SK-N-SH (cell line): ENCODE measurements at regions not wholly inside any gene's neighbourhood (a gene's known extent, or its start where the extent isn't known, plus 50 kb on each side); places are given as distances from the start of the nearest gene placed in this dataset.

Experiments
- CTCF ChIA-PET: fragments of 300-600, 350-600 bp; formaldehyde crosslinking; extraction: SDS; loops from one replicate; lab custom pipeline; 2021; lab: Yijun Ruan, JAX
- POLR2A ChIA-PET: fragments of 350-600 bp; sonication (Branson Sonifier 250); formaldehyde crosslinking; extraction: SDS; loops from one replicate; lab custom pipeline; 2020; ENCODE audit warnings: antibody characterized with exemption, inconsistent platforms; lab: Yijun Ruan, JAX
- DNase-seq: peaks from one replicate; pipeline ENCODE4 v3.0.0; 2012
- H2AFZ ChIP-seq: fragments of 200-600 bp; sonication (generic); 2 replicates; pipeline ENCODE4 v1.8.1; 2016; ENCODE audit warnings: antibody characterized with exemption, mild to moderate bottlenecking, low read depth
- H3F3A ChIP-seq: fragments of 200-600 bp; sonication (generic); replicated peaks from 2 replicates; pipeline ENCODE3; 2016; ENCODE audit warnings: antibody characterized with exemption, mild to moderate bottlenecking; ENCODE audit not compliant: insufficient read depth
- H3K27ac ChIP-seq, 2 experiments: fragments of 200-500 bp in 1 of 2; fragments of 200-600 bp in 1 of 2; sonication (Bioruptor generic) in 1 of 2; sonication (generic), shearing (Covaris generic) in 1 of 2; 2 replicates each; pipeline versions ENCODE4 v1.5.1 to v1.6.1; 2014 to 2016; ENCODE audit warnings: low read depth in 2 of 2, inconsistent platforms in 1 of 2, low read length in 1 of 2, mild to moderate bottlenecking in 1 of 2, mixed read lengths in 1 of 2
- H3K27me3 ChIP-seq: fragments of 200-600 bp; sonication (generic), shearing (Covaris generic); 2 replicates; pipeline ENCODE4 v1.6.1; 2016; ENCODE audit warnings: mixed run types; ENCODE audit not compliant: insufficient read depth
- H3K36me3 ChIP-seq, 2 experiments: fragments of 200-500 bp in 1 of 2; fragments of 200-600 bp in 1 of 2; sonication (Bioruptor generic) in 1 of 2; sonication (generic) in 1 of 2; replicated peaks in 1 of 2; 2 replicates each; pipeline versions ENCODE3 to v1.5.1; 2014 to 2016; ENCODE audit warnings: low read length in 1 of 2, mild to moderate bottlenecking in 1 of 2; ENCODE audit not compliant: insufficient read depth in 2 of 2, control insufficient read depth in 1 of 2
- H3K4me1 ChIP-seq, 2 experiments: fragments of 200-500 bp in 1 of 2; fragments of 200-600 bp in 1 of 2; sonication (Bioruptor generic) in 1 of 2; sonication (generic), shearing (Covaris generic) in 1 of 2; 2 replicates each; pipeline versions ENCODE4 v1.5.1 to v1.6.1; 2014 to 2016; ENCODE audit warnings: low read depth in 1 of 2, low read length in 1 of 2, mixed run types in 1 of 2; ENCODE audit not compliant: insufficient read depth in 2 of 2, control insufficient read depth in 1 of 2
- H3K4me2 ChIP-seq: fragments of 200-600 bp; sonication (generic), shearing (Covaris generic); 2 replicates; pipeline ENCODE4 v1.6.1; 2017; ENCODE audit warnings: mixed run types
- H3K4me3 ChIP-seq, 2 experiments: fragments of 200-500 bp in 1 of 2; fragments of 200-600 bp in 1 of 2; sonication (Bioruptor generic) in 1 of 2; sonication (generic), shearing (Covaris generic) in 1 of 2; 2 replicates each; pipeline versions ENCODE4 v1.5.1 to v1.8.1; 2014 to 2016; ENCODE audit warnings: low read depth in 2 of 2, inconsistent platforms in 1 of 2, low read length in 1 of 2, mild to moderate bottlenecking in 1 of 2, mixed read lengths in 1 of 2, moderate library complexity in 1 of 2
- H3K79me2 ChIP-seq: fragments of 200-600 bp; sonication (generic); 2 replicates; pipeline ENCODE4 v1.8.1; 2017; ENCODE audit warnings: mild to moderate bottlenecking; ENCODE audit not compliant: insufficient read depth
- H3K9ac ChIP-seq: fragments of 200-600 bp; sonication (generic); 2 replicates; pipeline ENCODE4 v1.6.1; 2017; ENCODE audit warnings: mixed run types
- H3K9me2 ChIP-seq: fragments of 200-600 bp; sonication (generic); 2 replicates; pipeline ENCODE4 v1.6.1; 2017; ENCODE audit warnings: mixed run types
- H3K9me3 ChIP-seq: fragments of 200-600 bp; sonication (generic); 2 replicates; pipeline ENCODE4 v1.6.1; 2017; ENCODE audit warnings: mixed run types, mild to moderate bottlenecking, moderate library complexity
- H4K20me1 ChIP-seq: fragments of 200-600 bp; sonication (generic); 2 replicates; pipeline ENCODE4 v1.6.1; 2017; ENCODE audit warnings: mild to moderate bottlenecking, mixed run types; ENCODE audit not compliant: insufficient read depth
- ELF1 ChIP-seq: IDR thresholded peaks from 2 replicates; pipeline ENCODE4 v1.4.0; 2012
- EP300 ChIP-seq, 2 experiments: IDR thresholded peaks; 2 replicates each; pipeline versions ENCODE4 v1.4.0 to v1.6.1; 2012; ENCODE audit warnings: borderline replicate concordance in 1 of 2, low read depth in 1 of 2, low read length in 1 of 2
- EZH2phosphoT487 ChIP-seq: fragments of 200-600 bp; sonication (generic); IDR thresholded peaks from 2 replicates; pipeline ENCODE4 v1.6.1; 2017; ENCODE audit warnings: low read depth, mixed run types, mild to moderate bottlenecking, antibody characterized with exemption, moderate library complexity, borderline replicate concordance
- FOSL2 ChIP-seq: IDR thresholded peaks from 2 replicates; pipeline ENCODE4 v1.4.0; 2012; ENCODE audit warnings: low read depth, mild to moderate bottlenecking, moderate library complexity, borderline replicate concordance
- GABPA ChIP-seq: IDR thresholded peaks from 2 replicates; pipeline ENCODE4 v1.4.0; 2012; ENCODE audit warnings: low read depth, mild to moderate bottlenecking
- IRF3 ChIP-seq: fragments of 150-350 bp; IDR thresholded peaks from 2 replicates; pipeline ENCODE4 v1.6.1; 2016; ENCODE audit warnings: mild to moderate bottlenecking, low read depth, low read length
- NFIC ChIP-seq: IDR thresholded peaks from 2 replicates; pipeline ENCODE4 v1.4.0; 2012; ENCODE audit warnings: borderline replicate concordance
- PBX3 ChIP-seq: IDR thresholded peaks from 2 replicates; pipeline ENCODE4; 2012
- RAD21 ChIP-seq: IDR thresholded peaks from 2 replicates; pipeline ENCODE4 v1.6.1; 2012; ENCODE audit warnings: mild to moderate bottlenecking, low read length
- RCOR1 ChIP-seq: fragments of 150-350 bp; IDR thresholded peaks from 2 replicates; pipeline ENCODE4 v1.6.1; 2017; ENCODE audit warnings: antibody characterized with exemption, low read length
- RFX5 ChIP-seq: IDR thresholded peaks from 2 replicates; pipeline ENCODE4 v1.6.1; 2012; ENCODE audit warnings: mild to moderate bottlenecking, improper control_type of control experiment, low read length
- RXRA ChIP-seq: IDR thresholded peaks from 2 replicates; pipeline ENCODE4 v1.4.0; 2012; ENCODE audit warnings: low read depth, mild to moderate bottlenecking, borderline replicate concordance
- SIN3A ChIP-seq: IDR thresholded peaks from 2 replicates; pipeline ENCODE4 v1.6.1; 2012; ENCODE audit warnings: low read depth, mild to moderate bottlenecking, low read length, moderate library complexity, borderline replicate concordance
- SMC3 ChIP-seq: IDR thresholded peaks from 2 replicates; pipeline ENCODE4 v1.6.1; 2012; ENCODE audit warnings: low read depth, low read length, improper control_type of control experiment
- TAF1 ChIP-seq: IDR thresholded peaks from 2 replicates; pipeline ENCODE4 v1.6.1; 2012; ENCODE audit warnings: low read depth, mild to moderate bottlenecking, low read length, moderate library complexity, borderline replicate concordance
- TCF12 ChIP-seq: IDR thresholded peaks from 2 replicates; pipeline ENCODE4 v1.4.0; 2012
- TEAD4 ChIP-seq: IDR thresholded peaks from 2 replicates; pipeline ENCODE4 v1.4.0; 2012; ENCODE audit warnings: mild to moderate bottlenecking, borderline replicate concordance; ENCODE audit not compliant: insufficient read depth
- WGBS: methylation state at CpG from one replicate; pipeline ENCODE4 v1.1.6; 2017; ENCODE audit warnings: low lambda C conversion rate; 5-methylcytosine and 5-hydroxymethylcytosine counted together
- TF ChIP-seq, protein P1 (sequence below): IDR thresholded peaks from 2 replicates; pipeline ENCODE4 v1.4.0; 2012; ENCODE audit warnings: low read depth, borderline replicate concordance
- TF ChIP-seq, protein P2 (sequence below): IDR thresholded peaks from 2 replicates; pipeline ENCODE4 v1.4.0; 2012; ENCODE audit warnings: low read depth

DNA sequence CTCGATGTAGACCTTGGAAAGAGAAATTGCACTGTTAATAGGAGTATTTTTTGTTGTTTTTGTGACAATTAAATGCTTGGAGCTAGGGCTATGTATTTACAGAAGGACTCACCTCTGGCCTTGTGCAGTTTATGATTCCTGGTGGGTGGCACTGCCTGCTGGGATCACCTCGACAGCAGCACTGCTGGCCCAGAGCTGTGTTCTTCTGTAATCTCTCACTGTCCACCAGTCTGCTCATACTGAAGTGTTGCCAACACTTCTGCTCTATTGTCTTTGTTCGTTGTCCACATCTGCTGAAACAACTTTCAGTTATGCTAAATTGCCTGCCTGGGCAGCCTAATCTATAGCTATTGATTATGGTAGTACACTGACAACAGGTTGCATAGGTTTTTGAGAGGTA lies 194.4 kb upstream of the ANK2 start:
- Histone ChIP-seq H3K4me3 (no peak overlapping the region), H3K9me3 (no peaks in the 10 kb centered on the region), H3F3A (peaks cover 19% of the 10 kb centered on the region), H3K27me3 (no peaks in the 10 kb centered on the region), H3K27ac (peak overlapping the region in 1 of 2 experiments; percentile 31; a peak in 2 of 4 replicates), H3K9me2 (no peaks in the 10 kb centered on the region), H3K36me3 (no peaks in the 10 kb centered on the region), H3K9ac (no peak overlapping the region), H3K79me2 (no peaks in the 10 kb centered on the region), H2AFZ (no peak overlapping the region), H3K4me1 (peaks cover 16 to 24% of the 10 kb centered on the region in 2 experiments; a peak in 3 of 4 replicates), H3K4me2 (no peak overlapping the region), H4K20me1 (no peaks in the 10 kb centered on the region)
- POLR2A ChIA-PET, result no interaction called here
- WGBS, result 72% methylated on average over 3 of the region's 3 CpGs
- no peak for DNase-seq
- CTCF ChIA-PET, result interaction anchor here (0.8 to 4.4 kb wide), 6 partner anchors 11 to 93 kb away, joined by 3 to 76 read pairs (median 4); no protein-coding TSS in a partner anchor
- TF ChIP-seq RAD21 (no peak), SMC3 (no peak), RCOR1 (no peak), PBX3 (no peak), IRF3 (no peak), SIN3A (no peak), ELF1 (no peak), TEAD4 (no peak), RFX5 (no peak)
- TF ChIP-seq, protein P1, sequence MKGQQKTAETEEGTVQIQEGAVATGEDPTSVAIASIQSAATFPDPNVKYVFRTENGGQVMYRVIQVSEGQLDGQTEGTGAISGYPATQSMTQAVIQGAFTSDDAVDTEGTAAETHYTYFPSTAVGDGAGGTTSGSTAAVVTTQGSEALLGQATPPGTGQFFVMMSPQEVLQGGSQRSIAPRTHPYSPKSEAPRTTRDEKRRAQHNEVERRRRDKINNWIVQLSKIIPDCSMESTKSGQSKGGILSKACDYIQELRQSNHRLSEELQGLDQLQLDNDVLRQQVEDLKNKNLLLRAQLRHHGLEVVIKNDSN, result no peak

GRCh38 chr4:112857461-112857860 lies 192.0 kb upstream of the ANK2 start:
- no peak overlapping the region for H3K9ac ChIP-seq
- no peaks in the 10 kb centered on the region for H3K79me2 ChIP-seq
- peak overlapping the region; percentile 72 to 98 for H3K27ac ChIP-seq
- H3K9me3 ChIP-seq, result no peaks in the 10 kb centered on the region
- DNase-seq, result no peak
- H3K4me1 ChIP-seq, result peaks cover 16 to 36% of the 10 kb centered on the region in 2 experiments; a peak in 3 of 4 replicates
- no peak overlapping the region for H2AFZ ChIP-seq
- no peaks in the 10 kb centered on the region for H4K20me1 ChIP-seq
- H3F3A ChIP-seq, result peaks cover 19% of the 10 kb centered on the region
- ChIA-PET CTCF (interaction anchor here (2.7 kb wide), 1 partner anchor 81 kb away, joined by 15 read pairs; no protein-coding TSS in a partner anchor), POLR2A (no interaction called here)
- H3K4me2 ChIP-seq, result peak overlapping the region; percentile 32; the same call in 1 of the 2 replicates
- no peaks in the 10 kb centered on the region for H3K36me3 ChIP-seq
- no peaks in the 10 kb centered on the region for H3K27me3 ChIP-seq
- no peaks in the 10 kb centered on the region for H3K9me2 ChIP-seq
- no peak overlapping the region for H3K4me3 ChIP-seq
- 20% methylated on average over 1 of the region's 1 CpG for WGBS
- TF ChIP-seq PBX3 (0 out of 2 replicates have a peak, but pooled peaks have one; percentile 51), RFX5 (no peak), EP300 (IDR thresholded peaks at IDR 0.05; ENCODE audit: borderline replicate concordance in 1 of 2, low read depth in 1 of 2, low read length in 1 of 2) (peak; percentile 8 to 77; a peak in 2 of 4 replicates), GABPA (no peak), IRF3 (no peak), FOSL2 (peak; percentile 99), TAF1 (no peak), TCF12 (peak; percentile 97), NFIC (peak; percentile 42; the same call in 1 of the 2 replicates), RAD21 (no peak), EZH2phosphoT487 (no peak), RXRA (no peak)
- TF ChIP-seq, protein P1, result no peak
- TF ChIP-seq, protein P2, sequence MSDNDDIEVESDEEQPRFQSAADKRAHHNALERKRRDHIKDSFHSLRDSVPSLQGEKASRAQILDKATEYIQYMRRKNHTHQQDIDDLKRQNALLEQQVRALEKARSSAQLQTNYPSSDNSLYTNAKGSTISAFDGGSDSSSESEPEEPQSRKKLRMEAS, result 0 out of 2 replicates have a peak, but pooled peaks have one; percentile 28
